Midbrain (tissue), 1 donor: ENCODE measurements at regions not wholly inside any gene's neighbourhood (a gene's known extent, or its start where the extent isn't known, plus 50 kb on each side); places are given as distances from the start of the nearest gene placed in this dataset.
A peak's percentile ranks its signal among the peaks of the same experiment; 100 is the strongest.

ENCODE experiments used
- DNase-seq: peaks from one replicate; lab custom pipeline; 2025; lab: John Stamatoyannopoulos, UW

- DNase-seq = no peak
Observed at GRCh38 chr7:136066304-136067143, 89.4 kb upstream of the MTPN start.

- DNase-seq = no peak
Observed at GRCh38 chr7:136064627-136065237, 87.6 kb upstream of the MTPN start.

DNA sequence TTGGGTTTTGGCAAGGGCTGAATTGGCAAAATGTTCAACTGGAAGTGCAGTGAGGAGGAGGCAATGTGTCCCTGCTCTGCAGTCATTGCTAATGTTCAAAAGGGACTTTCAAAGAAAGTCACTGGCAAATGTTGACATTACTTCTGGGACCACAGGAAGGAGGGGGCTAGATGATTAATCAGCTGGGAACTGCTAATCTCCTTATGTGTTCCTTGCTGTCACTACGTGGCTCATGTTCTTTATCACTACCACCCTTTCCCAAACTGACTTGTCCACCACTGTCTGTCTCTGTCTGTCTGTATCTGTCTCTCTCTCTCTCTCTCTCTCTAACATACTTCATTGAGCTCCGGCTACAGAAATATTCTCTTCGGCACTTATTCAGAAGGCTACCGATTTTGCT is 86.9 kb upstream of the MTPN start:
- no peak for DNase-seq

DNA sequence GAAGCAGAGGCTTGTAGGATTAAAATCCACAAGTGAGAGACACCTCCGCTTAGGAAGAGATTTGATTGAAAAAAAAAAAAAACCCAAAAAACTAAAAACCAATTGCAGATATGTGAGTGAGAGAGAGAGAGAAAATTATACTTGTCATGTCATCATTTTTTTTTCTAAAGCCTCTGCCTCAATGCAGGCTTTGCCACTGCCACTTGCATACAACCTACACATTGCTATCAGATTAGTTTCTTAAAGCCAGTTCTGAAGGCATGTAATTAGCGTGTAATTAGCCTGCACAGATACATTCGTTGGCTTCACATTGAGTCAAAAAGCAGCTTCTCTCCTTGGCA is 86.1 kb upstream of the MTPN start:
- no peak for DNase-seq

DNA sequence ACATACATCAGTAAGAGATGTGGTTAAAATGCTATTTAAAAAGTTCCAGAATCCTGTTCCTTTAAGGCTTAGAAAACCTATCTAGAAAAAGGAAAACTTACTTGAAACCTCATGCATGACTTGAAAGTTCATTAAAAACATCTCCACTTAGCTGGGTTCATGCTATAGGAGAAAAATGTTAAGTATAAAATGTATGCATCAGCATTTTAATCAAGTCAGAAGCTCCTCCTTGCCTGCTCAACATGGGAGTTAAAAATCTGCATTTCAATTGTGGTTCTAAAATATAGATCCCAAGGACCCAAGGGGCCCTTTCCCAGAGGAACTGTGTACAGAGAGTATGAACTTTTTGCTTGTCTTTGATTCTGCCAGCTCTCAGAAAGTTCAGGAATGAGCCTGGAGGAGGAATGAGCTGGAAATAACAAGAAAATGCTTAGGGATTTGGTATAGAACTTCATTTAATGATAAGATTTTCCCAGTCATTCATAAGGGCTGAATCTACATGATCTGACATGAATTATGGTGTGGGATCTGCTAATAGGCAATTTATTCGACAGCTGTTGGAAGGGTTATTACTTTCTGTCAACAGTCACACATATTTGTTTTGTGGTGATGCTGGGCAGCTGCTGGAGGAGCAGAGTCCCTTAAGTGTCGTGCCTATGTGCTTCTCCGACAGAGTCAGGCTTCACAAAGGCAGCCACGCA is 85.6 kb upstream of the MTPN start:
- no peak for DNase-seq

- DNase-seq = no peak
Observed at GRCh38 chr7:136061433-136061832, 84.3 kb upstream of the MTPN start.

- DNase-seq = no peak
Observed at GRCh38 chr7:136058546-136058945, 81.4 kb upstream of the MTPN start.

DNA sequence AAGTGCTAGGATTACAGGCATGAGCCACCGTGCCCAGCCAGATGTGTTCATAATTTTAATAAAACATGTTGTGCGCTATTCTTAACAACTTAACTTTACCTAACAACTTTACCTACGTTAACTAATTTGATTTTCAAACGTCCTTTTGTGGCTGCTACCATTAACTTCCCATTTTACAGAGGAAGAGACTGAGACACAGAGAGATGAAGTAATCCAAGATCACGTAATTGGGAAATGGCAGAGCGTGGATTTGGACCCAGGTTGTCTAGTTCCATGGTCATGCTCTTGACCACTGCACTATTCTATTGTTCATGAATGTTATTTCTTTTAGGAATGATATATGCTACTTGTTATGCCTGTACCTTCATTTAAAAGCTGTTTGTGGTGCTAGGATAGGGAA is 80.3 kb upstream of the MTPN start:
- DNase-seq = no peak

GRCh38 chr7:136056651-136057231 is 79.6 kb upstream of the MTPN start:
- DNase-seq = peak; percentile 30

DNA sequence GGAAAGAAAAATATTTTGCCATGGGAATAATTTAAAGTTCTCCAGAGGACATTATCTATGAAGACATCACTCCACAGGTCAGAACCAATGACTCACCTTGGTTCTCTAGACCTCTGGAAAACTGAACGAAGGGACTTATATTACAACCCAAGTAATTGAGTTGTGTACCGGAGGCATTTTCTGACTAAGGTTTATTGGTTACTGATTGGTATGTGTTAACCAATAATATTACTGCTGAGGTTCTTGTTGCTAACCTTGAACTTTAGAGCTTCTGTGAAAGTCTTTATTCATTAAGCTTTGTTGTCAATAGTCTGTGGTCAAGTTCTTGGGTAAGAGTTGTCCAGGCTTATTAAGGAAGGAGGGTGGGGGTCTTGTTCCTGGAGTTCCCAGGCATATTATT is 78.1 kb upstream of the MTPN start:
- DNase-seq = no peak

- no peak for DNase-seq
Observed at GRCh38 chr7:136053689-136054485, 76.7 kb upstream of the MTPN start.

DNA sequence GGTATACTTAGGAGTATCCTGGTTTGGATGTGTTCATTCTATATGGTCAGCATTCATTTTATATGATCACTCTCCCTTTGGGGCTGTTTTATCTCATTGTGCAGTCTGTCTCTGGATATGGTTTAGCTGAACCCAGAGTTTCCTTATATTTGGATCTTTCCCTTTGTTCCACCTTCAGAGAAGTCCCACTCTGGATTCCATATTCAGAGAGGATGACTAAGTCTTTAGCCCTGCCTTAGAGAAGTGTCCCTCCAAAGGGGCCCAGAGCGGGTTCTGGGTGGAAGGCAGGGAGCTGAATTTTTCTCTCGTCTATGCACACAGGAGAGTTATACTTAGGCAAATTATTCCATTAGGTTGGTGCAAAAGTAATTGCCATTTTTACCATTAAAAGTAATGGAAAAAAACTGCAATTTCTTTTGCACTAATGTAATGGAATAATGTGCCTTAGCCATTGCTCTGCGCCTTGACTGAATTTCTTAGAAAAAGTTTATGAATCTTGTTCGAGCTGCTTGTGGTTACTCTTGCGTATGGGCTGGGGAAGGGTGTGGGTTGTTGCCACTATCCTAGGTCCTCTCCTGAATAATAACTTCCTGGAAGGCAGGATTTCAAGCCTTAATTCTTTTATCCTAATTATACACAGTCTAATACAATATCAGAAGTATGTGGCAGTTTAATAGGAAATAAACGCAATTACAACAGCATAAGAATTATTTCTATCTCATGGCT is 74.2 kb upstream of the MTPN start:
- no peak for DNase-seq

- no peak for DNase-seq
Observed at GRCh38 chr7:136050462-136050847, 73.3 kb upstream of the MTPN start.

- DNase-seq = no peak
Observed at GRCh38 chr7:136049818-136050461, 72.8 kb upstream of the MTPN start.

DNA sequence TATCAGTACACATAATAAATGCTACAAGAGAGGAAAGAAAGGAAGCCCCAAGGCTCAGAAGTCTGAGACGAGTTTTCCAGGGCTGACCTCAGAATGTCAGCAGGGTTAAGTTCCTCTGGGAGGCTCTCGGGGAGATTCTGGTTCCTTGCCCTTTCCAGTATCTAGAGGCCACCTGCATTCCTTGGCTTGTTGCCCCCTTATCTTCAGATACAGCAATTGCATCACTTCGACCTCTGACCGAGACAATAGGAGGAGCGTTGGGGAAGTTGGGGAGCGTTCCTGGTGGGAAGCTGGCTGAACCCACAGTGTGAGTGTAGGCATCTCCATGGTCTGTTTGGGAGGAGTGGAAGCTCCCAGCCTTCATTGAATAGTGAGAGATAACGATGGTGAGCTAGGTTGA is 72.0 kb upstream of the MTPN start:
- DNase-seq = no peak

- DNase-seq = no peak
Observed at GRCh38 chr7:136046548-136046947, 69.4 kb upstream of the MTPN start.

DNA sequence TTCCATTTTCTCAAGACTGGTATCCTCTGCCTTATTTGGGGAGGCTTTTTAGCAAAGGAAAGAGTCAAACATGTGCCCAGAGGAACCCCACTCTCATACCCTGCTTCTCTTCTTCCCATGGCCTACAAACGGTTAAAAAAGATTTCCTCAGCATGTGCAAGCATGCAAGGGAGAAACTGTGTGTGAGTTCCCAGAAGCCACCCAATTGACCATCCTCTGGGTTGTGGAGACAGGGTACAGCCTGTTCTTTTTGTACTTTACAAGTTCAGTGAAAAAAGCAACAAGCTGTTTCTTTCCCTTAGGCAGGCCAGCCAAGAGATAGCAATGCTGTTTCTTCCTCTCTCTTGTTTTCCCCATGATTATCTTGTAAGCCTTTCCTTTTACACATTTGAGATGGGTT is 68.8 kb upstream of the MTPN start:
- no peak for DNase-seq

GRCh38 chr7:136045181-136045580 is 68.0 kb upstream of the MTPN start:
- DNase-seq = no peak

- DNase-seq = no peak
Observed at GRCh38 chr7:136039577-136040345, 62.6 kb upstream of the MTPN start.

- no peak for DNase-seq
Observed at GRCh38 chr7:136036336-136036735, 59.2 kb upstream of the MTPN start.
